ENCODE measurements at regions not wholly inside any gene's neighbourhood (a gene's known extent, or its start where the extent isn't known, plus 50 kb on each side); places are given as distances from the start of the nearest gene placed in this dataset.

- no peak for TF ChIP-seq CTCF (IDR thresholded peaks at IDR 0.05; ENCODE audit: poor library complexity)
- no peak for TF ChIP-seq EZH2phosphoT487 (IDR thresholded peaks at IDR 0.05; ENCODE audit: low read depth, severe bottlenecking, unreplicated experiment)
Measured at GRCh38 chr2:129192117-129192516, 787.3 kb upstream of the RAB6C start.
